Upper lobe of left lung (tissue), 6 donors: ENCODE measurements at regions not wholly inside any gene's neighbourhood (a gene's known extent, or its start where the extent isn't known, plus 50 kb on each side); places are given as distances from the start of the nearest gene placed in this dataset.
"Not testable (repeated sequence)": the region's sequence is repeated elsewhere in the genome, so short reads cannot be mapped to it uniquely, and the experiment has no call there.

ENCODE experiments used
- ATAC-seq, 2 donors: fragments of 200-7000 bp; cut with Tn5 transposase; one replicate each; pipeline ENCODE4 v1.9.1; 2022; ENCODE audit warnings: mild to moderate bottlenecking in 2 of 2, moderate library complexity in 2 of 2; ENCODE audit not compliant: low FRiP score in 2 of 2
- DNase-seq, 2 donors: peaks; one replicate each; pipeline ENCODE4 v3.0.0-alpha.2; 2019 to 2020
- H3K27ac ChIP-seq, 4 donors: fragments of 200-600 bp; sonication (generic); one replicate each; pipeline ENCODE4 v1.5.1; 2016 to 2019
- H3K27me3 ChIP-seq, 4 donors: fragments of 200-600 bp; sonication (generic); one replicate each; pipeline ENCODE4 v1.5.1; 2017 to 2019
- H3K36me3 ChIP-seq, 4 donors: fragments of 200-600 bp; sonication (generic); one replicate each; pipeline ENCODE4 v1.5.1; 2016 to 2019
- H3K4me1 ChIP-seq, 4 donors: fragments of 200-600 bp; sonication (generic); one replicate each; pipeline ENCODE4 v1.5.1; 2018 to 2019
- H3K4me3 ChIP-seq, 4 donors: fragments of 200-600 bp; sonication (generic); one replicate each; pipeline ENCODE4 v1.5.1; 2017 to 2019; ENCODE audit warnings: mild to moderate bottlenecking in 2 of 4, moderate library complexity in 1 of 4
- H3K9me3 ChIP-seq, 4 donors: fragments of 200-600 bp; sonication (generic); one replicate each; pipeline ENCODE4 v1.5.1; 2018 to 2019
- EP300 ChIP-seq, 4 donors: sonication (generic); formaldehyde crosslinking; IDR thresholded peaks; one replicate each; pipeline ENCODE4 v1.5.1; 2017; ENCODE audit warnings: antibody characterized with exemption in 4 of 4, control low read depth in 2 of 4
- POLR2A ChIP-seq, 4 donors: fragments of 450-650 bp; IDR thresholded peaks; one replicate each; pipeline ENCODE4 v1.5.1; 2016 to 2017; ENCODE audit warnings: antibody characterized with exemption in 4 of 4, mild to moderate bottlenecking in 2 of 4
- POLR2AphosphoS5 ChIP-seq, 2 donors: sonication (generic); formaldehyde crosslinking; IDR thresholded peaks; one replicate each; pipeline ENCODE4 v1.5.1; 2017; ENCODE audit warnings: antibody characterized with exemption in 2 of 2
- WGBS, 2 donors: methylation state at CpG; one replicate each; pipeline ENCODE4 v1.1.5; 2017 to 2018; 5-methylcytosine and 5-hydroxymethylcytosine counted together
- TF ChIP-seq, protein P1 (sequence below), 6 experiments: fragments of 450-650 bp in 4 of 6; fragments of 200-600 bp in 2 of 6; sonication (generic) in 2 of 6; IDR thresholded peaks; one replicate each; pipeline ENCODE4 v1.5.1; 2016 to 2019; ENCODE audit warnings: antibody characterized with exemption in 6 of 6
- donor health status: DM: no; HTN: no; CAD: no; lungs with moderate emphysema.
- donor health status: DM: no; HTN: yes; CAD: no; lungs with severe emphysema.

DNA sequence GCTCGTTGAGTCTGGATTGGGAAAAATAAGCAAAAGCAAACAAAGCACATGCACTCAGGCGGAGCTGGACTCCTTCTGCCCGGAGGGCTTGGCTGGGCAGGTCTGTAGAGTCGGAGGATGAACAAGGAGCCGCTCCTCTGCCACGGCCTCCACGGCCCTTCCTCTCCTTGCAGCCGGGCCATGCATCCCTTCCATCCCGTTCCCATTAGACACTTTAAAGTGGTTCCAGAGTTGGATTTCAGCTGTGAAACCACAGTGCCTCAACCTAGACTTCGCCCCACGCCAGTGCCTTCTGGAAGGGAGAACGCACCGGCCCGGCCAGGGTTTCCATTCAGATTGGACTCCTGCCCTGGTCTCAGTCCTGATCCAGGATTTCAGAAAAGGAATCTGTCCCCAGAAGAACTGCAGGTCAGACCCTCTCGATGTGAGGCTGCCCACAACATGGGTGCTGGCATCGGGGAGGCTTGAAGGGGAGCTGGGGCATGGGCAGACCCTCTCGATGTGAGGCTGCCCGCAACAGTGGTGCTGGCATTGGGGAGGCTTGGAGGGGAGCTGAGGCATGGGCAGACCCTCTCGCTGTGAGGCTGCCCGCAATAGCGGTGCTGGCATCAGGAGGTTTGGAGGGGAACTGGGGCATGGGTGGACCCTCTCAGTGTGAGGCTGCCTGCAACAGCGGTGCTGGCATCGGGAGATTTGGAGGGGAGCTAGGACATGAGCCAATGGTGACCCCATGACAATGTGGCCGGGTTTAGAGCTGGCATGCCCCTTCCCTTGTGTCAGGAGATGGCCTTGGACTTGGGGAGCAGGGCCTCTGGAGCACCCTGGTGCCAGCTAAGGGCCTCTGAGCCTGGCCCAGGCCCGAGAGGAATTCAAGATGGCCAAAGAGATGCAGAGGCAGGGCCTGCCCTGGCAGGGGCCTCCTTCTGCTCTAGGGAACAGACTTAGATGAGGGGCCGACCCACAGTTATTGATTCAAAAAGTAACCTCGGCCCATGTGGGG lies 304.5 kb downstream of the NDUFA10 start:
- 91 to 92% methylated on average over 19 to 27 of the region's 27 CpGs for WGBS, 2 donors
- no peaks in the 10 kb centered on the region for H3K4me1 ChIP-seq
- peak in 1 of 2 donors; percentile 55 for DNase-seq
- no peaks in the 10 kb centered on the region for H3K27me3 ChIP-seq
- ATAC-seq: no peak
- H3K9me3 ChIP-seq: no peaks in the 10 kb centered on the region
- no peak overlapping the region for H3K27ac ChIP-seq
- no peak overlapping the region for H3K4me3 ChIP-seq
- no peaks in the 10 kb centered on the region for H3K36me3 ChIP-seq
- TF ChIP-seq POLR2A (IDR thresholded peaks at IDR 0.05) (no peak), POLR2AphosphoS5 (IDR thresholded peaks at IDR 0.05) (no peak), EP300 (IDR thresholded peaks at IDR 0.05) (no peak)
- TF ChIP-seq, protein P1, sequence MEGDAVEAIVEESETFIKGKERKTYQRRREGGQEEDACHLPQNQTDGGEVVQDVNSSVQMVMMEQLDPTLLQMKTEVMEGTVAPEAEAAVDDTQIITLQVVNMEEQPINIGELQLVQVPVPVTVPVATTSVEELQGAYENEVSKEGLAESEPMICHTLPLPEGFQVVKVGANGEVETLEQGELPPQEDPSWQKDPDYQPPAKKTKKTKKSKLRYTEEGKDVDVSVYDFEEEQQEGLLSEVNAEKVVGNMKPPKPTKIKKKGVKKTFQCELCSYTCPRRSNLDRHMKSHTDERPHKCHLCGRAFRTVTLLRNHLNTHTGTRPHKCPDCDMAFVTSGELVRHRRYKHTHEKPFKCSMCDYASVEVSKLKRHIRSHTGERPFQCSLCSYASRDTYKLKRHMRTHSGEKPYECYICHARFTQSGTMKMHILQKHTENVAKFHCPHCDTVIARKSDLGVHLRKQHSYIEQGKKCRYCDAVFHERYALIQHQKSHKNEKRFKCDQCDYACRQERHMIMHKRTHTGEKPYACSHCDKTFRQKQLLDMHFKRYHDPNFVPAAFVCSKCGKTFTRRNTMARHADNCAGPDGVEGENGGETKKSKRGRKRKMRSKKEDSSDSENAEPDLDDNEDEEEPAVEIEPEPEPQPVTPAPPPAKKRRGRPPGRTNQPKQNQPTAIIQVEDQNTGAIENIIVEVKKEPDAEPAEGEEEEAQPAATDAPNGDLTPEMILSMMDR (IDR thresholded peaks at IDR 0.05): no peak

- 67 to 90% methylated on average over 3 to 7 of the region's 9 CpGs for WGBS, 2 donors
- no peaks in the 10 kb centered on the region for H3K9me3 ChIP-seq
- no peaks in the 10 kb centered on the region for H3K36me3 ChIP-seq
- ATAC-seq: no peak
- H3K4me3 ChIP-seq: no peak overlapping the region
- no peak for TF ChIP-seq POLR2AphosphoS5 (IDR thresholded peaks at IDR 0.05)
- TF ChIP-seq, protein P1 (IDR thresholded peaks at IDR 0.05): no peak
- no peak for TF ChIP-seq EP300 (IDR thresholded peaks at IDR 0.05)
- no peak for TF ChIP-seq POLR2A (IDR thresholded peaks at IDR 0.05)
- DNase-seq: no peak
- no peaks in the 10 kb centered on the region for H3K4me1 ChIP-seq
- H3K27ac ChIP-seq: no peak overlapping the region
- no peaks in the 10 kb centered on the region for H3K27me3 ChIP-seq
Measured at GRCh38 chr2:239719791-239720360, 305.3 kb downstream of the NDUFA10 start.

DNA sequence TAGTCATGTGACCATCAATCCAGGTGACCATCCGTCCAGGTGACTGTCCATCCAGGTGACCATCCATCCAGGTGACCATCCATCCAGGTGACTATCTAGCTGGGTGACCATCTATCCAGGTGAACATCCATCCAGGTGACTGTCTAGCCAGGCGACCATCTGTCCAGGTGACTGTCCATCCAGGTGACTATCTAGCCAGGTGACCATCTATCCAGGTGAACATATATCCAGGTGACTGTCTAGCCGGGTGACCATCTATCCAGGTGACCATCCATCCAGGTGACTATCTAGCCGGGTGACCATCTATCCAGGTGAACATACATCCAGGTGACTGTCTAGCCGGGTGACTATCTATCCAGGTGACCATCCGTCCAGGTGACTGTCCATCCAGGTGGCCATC lies 306.2 kb downstream of the NDUFA10 start:
- not testable (repeated sequence) for H3K36me3 ChIP-seq, H3K4me1 ChIP-seq, DNase-seq, H3K27ac ChIP-seq, ATAC-seq, H3K4me3 ChIP-seq, H3K27me3 ChIP-seq, H3K9me3 ChIP-seq
- WGBS, 2 donors: 80% methylated on average over 1 to 6 of the region's 6 CpGs

DNA sequence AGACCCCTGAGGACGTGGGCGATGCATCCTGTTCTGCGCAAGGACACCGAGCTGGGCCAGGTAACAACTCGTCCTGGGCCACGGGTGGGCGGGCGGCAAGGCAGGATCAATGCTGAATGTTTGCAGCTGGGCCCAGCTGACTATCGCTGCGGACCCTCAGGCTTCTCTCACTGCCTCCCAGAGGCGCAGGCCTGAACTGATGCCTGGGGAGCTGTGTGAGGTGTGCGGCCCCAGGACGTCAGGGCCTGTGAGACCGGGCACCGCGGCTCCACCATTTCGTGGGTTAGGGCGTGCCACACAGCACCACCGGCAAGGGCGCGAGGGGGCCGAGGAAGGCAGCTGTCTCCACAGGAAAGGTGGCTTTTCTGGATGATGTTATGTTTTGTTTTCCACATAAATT lies 307.4 kb downstream of the NDUFA10 start:
- TF ChIP-seq POLR2A (IDR thresholded peaks at IDR 0.05) (no peak), POLR2AphosphoS5 (IDR thresholded peaks at IDR 0.05) (no peak), EP300 (IDR thresholded peaks at IDR 0.05) (no peak)
- TF ChIP-seq, protein P1 (IDR thresholded peaks at IDR 0.05): no peak
- Histone ChIP-seq H3K36me3 (no peaks in the 10 kb centered on the region), H3K4me1 (no peaks in the 10 kb centered on the region), H3K9me3 (peaks cover 0 to 4% (median 2%) of the 10 kb centered on the region in 4 donors), H3K27ac (no peak overlapping the region), H3K4me3 (no peak overlapping the region), H3K27me3 (no peaks in the 10 kb centered on the region)
- WGBS, 2 donors: 94 to 97% methylated on average over 13 to 22 of the region's 22 CpGs
- DNase-seq (peak in 1 of 2 donors; percentile 72), ATAC-seq (no peak)

GRCh38 chr2:239717319-239717675 lies 307.8 kb downstream of the NDUFA10 start:
- Histone ChIP-seq H3K9me3 (peaks cover 0 to 4% (median 2%) of the 10 kb centered on the region in 4 donors), H3K27ac (no peak overlapping the region), H3K27me3 (no peaks in the 10 kb centered on the region), H3K4me1 (no peaks in the 10 kb centered on the region), H3K4me3 (no peak overlapping the region), H3K36me3 (no peaks in the 10 kb centered on the region)
- TF ChIP-seq EP300 (IDR thresholded peaks at IDR 0.05) (no peak), POLR2A (IDR thresholded peaks at IDR 0.05) (no peak), POLR2AphosphoS5 (IDR thresholded peaks at IDR 0.05) (no peak)
- TF ChIP-seq, protein P1 (IDR thresholded peaks at IDR 0.05): no peak
- 80 to 100% methylated on average over 1 to 3 of the region's 3 CpGs for WGBS, 2 donors
- ATAC-seq (no peak), DNase-seq (no peak)
